ENCODE measurements at regions not wholly inside any gene's neighbourhood (a gene's known extent, or its start where the extent isn't known, plus 50 kb on each side); places are given as distances from the start of the nearest gene placed in this dataset.

DNA sequence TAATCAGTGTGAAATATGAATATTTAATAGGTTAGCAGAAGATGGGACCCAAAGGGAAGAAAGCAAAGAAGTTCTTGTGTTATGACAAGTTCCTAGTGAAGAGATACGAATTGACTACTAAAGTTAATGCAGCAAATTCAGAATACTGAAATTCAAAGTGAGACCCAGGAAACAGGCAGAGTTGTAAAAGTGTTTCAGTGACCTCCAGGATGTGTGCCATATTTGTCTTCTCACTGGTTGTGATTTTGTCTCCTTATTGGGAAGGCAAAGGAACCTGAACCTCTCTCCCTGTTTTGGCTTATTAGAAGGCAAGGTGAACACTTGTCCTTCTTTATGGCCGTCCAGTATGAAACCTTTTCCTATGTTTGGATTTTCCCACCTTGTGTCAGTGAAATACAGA lies 51.8 kb upstream of the DTNBP1 start:
- Histone ChIP-seq H3K9me3 (no peaks in the 10 kb centered on the region), H3K4me1 (peaks cover 35% of the 10 kb centered on the region), H3K27me3 (ENCODE audit: insufficient read depth in 3 of 3, low read length in 2 of 3) (no peaks in the 10 kb centered on the region), H3K27ac (peak overlapping the region; percentile 65), H3K4me3 (no peak overlapping the region), H3K36me3 (ENCODE audit: insufficient read depth in 1 of 2, low read depth in 1 of 2) (no peaks in the 10 kb centered on the region)
- TF ChIP-seq, protein P1, sequence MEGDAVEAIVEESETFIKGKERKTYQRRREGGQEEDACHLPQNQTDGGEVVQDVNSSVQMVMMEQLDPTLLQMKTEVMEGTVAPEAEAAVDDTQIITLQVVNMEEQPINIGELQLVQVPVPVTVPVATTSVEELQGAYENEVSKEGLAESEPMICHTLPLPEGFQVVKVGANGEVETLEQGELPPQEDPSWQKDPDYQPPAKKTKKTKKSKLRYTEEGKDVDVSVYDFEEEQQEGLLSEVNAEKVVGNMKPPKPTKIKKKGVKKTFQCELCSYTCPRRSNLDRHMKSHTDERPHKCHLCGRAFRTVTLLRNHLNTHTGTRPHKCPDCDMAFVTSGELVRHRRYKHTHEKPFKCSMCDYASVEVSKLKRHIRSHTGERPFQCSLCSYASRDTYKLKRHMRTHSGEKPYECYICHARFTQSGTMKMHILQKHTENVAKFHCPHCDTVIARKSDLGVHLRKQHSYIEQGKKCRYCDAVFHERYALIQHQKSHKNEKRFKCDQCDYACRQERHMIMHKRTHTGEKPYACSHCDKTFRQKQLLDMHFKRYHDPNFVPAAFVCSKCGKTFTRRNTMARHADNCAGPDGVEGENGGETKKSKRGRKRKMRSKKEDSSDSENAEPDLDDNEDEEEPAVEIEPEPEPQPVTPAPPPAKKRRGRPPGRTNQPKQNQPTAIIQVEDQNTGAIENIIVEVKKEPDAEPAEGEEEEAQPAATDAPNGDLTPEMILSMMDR (IDR thresholded peaks at IDR 0.05): no peak
- intact Hi-C loops (cut with DNase I): no loop called here
- no peak for DNase-seq
- 77 to 87% (median 82%) methylated on average over 2 of the region's 2 CpGs for WGBS, 3 donors
- ATAC-seq: peak in 1 of 4 donors; percentile 4

DNA sequence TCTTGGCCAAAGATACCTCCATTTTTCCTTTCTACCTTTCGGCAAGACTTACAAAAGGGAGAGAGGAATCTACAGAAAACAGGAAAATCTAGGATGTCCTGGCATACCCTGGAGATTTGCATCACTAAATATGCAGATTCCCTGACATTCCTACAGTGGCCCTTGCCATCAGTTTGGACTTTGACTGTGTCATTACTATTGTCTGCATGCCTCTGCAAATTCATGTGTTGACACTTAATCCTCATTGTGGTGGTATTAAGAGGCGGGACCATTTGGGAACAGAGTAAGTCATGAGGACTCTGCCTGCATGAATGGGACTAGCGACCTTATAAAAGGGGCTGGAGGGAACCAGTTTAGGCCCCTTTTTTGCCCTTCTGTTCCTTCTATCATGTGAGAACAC lies 50.5 kb upstream of the DTNBP1 start:
- intact Hi-C loops (cut with DNase I): no loop called here
- Histone ChIP-seq H3K4me3 (no peak overlapping the region), H3K27me3 (ENCODE audit: insufficient read depth in 3 of 3, low read length in 2 of 3) (no peaks in the 10 kb centered on the region), H3K4me1 (peaks cover 35% of the 10 kb centered on the region), H3K27ac (peak overlapping the region; percentile 53), H3K9me3 (no peaks in the 10 kb centered on the region), H3K36me3 (ENCODE audit: insufficient read depth in 1 of 2, low read depth in 1 of 2) (no peaks in the 10 kb centered on the region)
- DNase-seq (no peak), ATAC-seq (no peak)
- TF ChIP-seq, protein P1 (IDR thresholded peaks at IDR 0.05): no peak
- whole genome bisulfite sequencing, 3 donors: 60 to 74% (median 69%) methylated on average over 3 of the region's 3 CpGs

DNA sequence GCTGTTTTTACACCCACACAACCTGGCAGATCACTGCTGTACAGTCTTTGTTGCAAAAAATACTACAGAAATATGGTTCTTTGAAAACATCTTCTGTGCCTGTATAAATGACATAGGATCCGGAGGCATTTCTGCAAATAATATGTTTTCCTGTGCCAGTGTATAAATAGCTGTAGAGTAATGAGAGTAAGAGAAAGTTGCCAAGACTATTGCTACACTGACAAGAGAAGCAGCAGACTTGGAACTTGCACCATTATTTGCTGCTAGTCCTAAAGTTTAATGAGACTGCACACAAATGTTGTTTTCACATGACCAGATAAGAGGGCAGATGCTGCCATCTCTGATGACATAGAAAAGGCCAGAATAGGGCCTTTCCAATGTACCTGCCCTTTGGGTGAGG lies 50.0 kb upstream of the DTNBP1 start:
- ATAC-seq: peak; percentile 73 to 92 (median 78)
- no peak for DNase-seq
- Histone ChIP-seq H3K36me3 (ENCODE audit: insufficient read depth in 1 of 2, low read depth in 1 of 2) (no peaks in the 10 kb centered on the region), H3K27ac (peak overlapping the region; percentile 53), H3K4me3 (no peak overlapping the region), H3K4me1 (peaks cover 35% of the 10 kb centered on the region), H3K27me3 (ENCODE audit: insufficient read depth in 3 of 3, low read length in 2 of 3) (no peaks in the 10 kb centered on the region), H3K9me3 (no peaks in the 10 kb centered on the region)
- TF ChIP-seq, protein P1 (IDR thresholded peaks at IDR 0.05): no peak
- 6 to 13% (median 10%) methylated on average over 1 of the region's 1 CpG for whole genome bisulfite sequencing, 3 donors
- intact Hi-C loops (cut with DNase I): no loop called here
